ENCODE measurements at regions not wholly inside any gene's neighbourhood (a gene's known extent, or its start where the extent isn't known, plus 50 kb on each side); places are given as distances from the start of the nearest gene placed in this dataset.

DNA sequence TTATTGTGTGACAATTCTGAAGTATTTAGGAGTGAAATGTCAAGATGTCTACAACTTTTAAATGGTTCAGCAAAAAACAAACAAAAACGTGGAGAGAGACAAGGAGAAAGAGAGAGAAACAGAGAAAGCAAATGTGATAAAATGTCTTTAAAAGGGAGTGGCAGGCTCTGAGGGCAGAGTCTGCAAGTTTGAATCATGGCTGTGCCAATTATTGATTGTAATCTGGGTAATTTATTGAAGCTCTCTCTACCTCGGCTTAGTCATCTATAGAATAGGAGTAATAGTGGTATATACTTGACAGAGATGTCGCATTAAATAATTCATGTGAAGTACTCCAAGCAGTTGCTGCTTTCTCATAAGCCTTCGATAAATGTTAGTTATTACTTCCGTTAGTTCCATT lies 61.3 kb upstream of the ARID1B start:
- no peak for DNase-seq (ENCODE audit: low read depth)
- H3K4me3 ChIP-seq (ENCODE audit: low read length): no peak overlapping the region
- TF ChIP-seq, protein P1, sequence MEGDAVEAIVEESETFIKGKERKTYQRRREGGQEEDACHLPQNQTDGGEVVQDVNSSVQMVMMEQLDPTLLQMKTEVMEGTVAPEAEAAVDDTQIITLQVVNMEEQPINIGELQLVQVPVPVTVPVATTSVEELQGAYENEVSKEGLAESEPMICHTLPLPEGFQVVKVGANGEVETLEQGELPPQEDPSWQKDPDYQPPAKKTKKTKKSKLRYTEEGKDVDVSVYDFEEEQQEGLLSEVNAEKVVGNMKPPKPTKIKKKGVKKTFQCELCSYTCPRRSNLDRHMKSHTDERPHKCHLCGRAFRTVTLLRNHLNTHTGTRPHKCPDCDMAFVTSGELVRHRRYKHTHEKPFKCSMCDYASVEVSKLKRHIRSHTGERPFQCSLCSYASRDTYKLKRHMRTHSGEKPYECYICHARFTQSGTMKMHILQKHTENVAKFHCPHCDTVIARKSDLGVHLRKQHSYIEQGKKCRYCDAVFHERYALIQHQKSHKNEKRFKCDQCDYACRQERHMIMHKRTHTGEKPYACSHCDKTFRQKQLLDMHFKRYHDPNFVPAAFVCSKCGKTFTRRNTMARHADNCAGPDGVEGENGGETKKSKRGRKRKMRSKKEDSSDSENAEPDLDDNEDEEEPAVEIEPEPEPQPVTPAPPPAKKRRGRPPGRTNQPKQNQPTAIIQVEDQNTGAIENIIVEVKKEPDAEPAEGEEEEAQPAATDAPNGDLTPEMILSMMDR (IDR thresholded peaks at IDR 0.05; ENCODE audit: insufficient read depth, low read depth, low read length, missing control alignments): no peak

DNA sequence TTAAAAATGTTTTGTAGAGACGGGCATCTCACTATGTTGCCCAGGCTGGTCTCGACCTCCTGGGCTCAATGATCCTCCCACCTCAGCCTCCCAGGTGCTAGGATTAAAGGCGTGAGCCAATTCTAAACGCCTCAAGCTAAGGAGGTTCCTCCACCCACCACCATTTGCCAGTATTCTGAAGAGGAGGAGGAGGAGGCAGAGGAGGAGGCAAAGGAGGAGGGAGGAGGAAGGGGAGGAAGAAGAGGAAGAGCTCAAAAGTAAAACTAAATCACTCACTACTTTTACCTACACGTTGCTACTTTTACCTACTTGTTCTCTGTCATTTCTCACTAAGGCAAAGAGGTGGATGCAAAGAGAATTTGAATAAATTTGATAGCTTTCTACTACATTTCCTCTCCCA lies 63.6 kb upstream of the ARID1B start:
- H3K4me3 ChIP-seq (ENCODE audit: low read length): no peak overlapping the region
- TF ChIP-seq, protein P1 (IDR thresholded peaks at IDR 0.05; ENCODE audit: insufficient read depth, low read depth, low read length, missing control alignments): no peak
- no peak for DNase-seq (ENCODE audit: low read depth)

DNA sequence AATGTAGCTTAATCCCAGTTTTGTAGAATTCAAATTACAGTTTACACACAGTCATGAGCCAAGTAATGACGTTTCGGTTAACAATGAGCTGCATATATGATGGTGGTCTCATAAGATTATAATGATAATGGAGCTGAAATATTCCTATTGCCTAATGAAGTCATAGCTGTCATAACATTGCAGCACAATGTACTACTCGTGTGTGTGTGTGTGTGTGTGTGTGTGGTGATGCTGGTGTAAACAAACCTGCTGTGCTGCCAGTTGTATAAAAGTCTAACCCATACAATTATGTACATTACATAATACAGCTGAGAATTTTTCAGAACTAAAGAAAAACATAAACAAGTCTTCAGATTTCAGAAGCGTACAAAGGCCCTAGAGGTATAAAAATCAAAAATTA lies 66.7 kb upstream of the ARID1B start:
- no peak for DNase-seq (ENCODE audit: low read depth)
- TF ChIP-seq, protein P1 (IDR thresholded peaks at IDR 0.05; ENCODE audit: insufficient read depth, low read depth, low read length, missing control alignments): no peak
- H3K4me3 ChIP-seq (ENCODE audit: low read length): no peak overlapping the region

DNA sequence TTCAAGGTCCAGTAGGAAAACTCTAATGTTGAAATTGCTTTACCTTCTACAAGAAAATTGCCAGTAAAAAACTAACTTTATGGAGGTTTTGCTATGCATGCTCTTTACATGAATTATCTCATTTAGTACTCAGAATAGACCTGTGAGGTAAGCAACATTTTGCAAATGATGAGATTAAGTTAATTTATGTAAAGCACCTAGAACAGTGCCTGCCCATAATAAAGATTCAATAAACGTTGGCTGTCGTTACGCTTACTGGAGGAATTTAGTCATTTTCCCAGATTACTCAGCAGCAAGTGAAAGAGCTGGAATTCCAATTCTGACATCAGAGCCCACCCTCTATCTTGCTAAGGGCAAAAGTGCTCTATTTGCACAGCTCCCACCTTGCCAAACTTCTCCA lies 69.4 kb upstream of the ARID1B start:
- DNase-seq (ENCODE audit: low read depth): no peak
- TF ChIP-seq, protein P1 (IDR thresholded peaks at IDR 0.05; ENCODE audit: insufficient read depth, low read depth, low read length, missing control alignments): no peak
- no peak overlapping the region for H3K4me3 ChIP-seq (ENCODE audit: low read length)

DNA sequence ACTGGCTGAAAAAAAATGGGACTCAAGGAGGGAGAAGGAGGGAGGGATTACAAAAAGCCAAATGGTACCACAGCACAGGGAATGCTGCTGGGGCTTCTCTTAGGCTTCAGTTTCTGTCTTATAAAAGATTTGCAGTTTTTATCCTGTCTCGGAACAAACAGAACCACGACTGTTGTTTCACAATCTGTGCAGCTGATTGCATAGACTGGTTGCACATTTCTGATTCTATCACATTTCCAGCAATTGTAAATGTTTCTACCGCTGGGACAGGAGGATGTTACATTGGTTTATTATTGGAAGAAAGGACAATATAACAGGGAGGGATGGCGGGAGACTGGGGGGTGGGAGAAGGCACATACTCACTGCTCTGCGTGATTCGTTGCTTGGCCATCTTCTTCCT lies 73.5 kb upstream of the ARID1B start:
- no peak overlapping the region for H3K4me3 ChIP-seq (ENCODE audit: low read length)
- no peak for DNase-seq (ENCODE audit: low read depth)
- TF ChIP-seq, protein P1 (IDR thresholded peaks at IDR 0.05; ENCODE audit: insufficient read depth, low read depth, low read length, missing control alignments): no peak

DNA sequence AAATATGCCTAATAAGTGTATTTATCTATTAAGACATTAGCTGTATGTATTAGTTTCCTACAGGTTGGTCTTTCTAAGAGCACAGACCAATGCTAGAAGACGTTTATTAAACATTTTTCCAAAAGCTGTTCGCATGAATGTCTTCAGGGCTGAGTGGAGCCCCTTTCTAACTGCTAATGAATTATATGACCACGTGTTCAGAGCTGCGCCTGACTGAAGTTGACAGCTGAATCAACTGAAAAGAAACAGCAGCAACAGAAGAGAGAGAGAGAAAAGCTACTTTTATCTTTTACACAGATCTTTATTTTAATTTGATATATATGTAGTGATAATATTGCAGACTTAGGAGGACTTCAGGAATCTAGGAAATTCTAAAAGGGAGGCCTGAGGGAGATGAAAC lies 75.2 kb upstream of the ARID1B start:
- H3K4me3 ChIP-seq (ENCODE audit: low read length): no peak overlapping the region
- TF ChIP-seq, protein P1 (IDR thresholded peaks at IDR 0.05; ENCODE audit: insufficient read depth, low read depth, low read length, missing control alignments): no peak
- DNase-seq (ENCODE audit: low read depth): no peak

DNA sequence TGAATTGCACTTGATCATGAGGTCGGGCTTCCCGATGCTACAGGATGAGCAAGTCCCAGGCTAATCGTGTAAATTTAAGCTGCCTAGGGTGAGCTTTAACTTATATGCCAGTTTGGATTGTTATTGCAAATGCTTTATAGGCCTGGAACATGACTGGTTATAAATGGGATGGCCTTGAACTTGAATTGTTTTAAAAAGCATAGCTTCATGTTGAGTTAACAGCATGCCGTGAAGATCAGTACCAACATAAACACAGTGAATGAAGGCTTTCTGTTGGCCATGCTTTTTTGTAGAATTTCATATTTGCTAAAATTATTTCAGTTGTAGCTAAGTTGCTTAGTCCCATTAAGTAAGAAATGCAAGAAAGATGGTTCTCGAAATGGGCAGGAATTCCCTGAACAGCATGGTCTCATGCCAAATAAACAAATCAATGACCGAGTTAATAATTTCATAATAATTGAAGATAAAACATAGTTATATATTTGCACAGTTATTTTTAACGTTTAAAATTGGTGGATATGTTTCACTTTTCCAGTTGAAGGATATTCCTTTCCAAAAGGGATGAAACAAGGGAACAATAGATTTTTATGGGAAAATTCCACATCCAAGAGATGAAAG lies 76.6 kb upstream of the ARID1B start:
- no peak overlapping the region for H3K4me3 ChIP-seq (ENCODE audit: low read length)

More for the DNA sequence above, 76.6 kb upstream of the ARID1B start:
- TF ChIP-seq, protein P1 (IDR thresholded peaks at IDR 0.05; ENCODE audit: insufficient read depth, low read depth, low read length, missing control alignments): no peak
- no peak for DNase-seq (ENCODE audit: low read depth)
